ENCODE measurements at regions not wholly inside any gene's neighbourhood (a gene's known extent, or its start where the extent isn't known, plus 50 kb on each side); places are given as distances from the start of the nearest gene placed in this dataset.

- no peak overlapping the region for H3K27ac ChIP-seq
- in situ Hi-C loops (cut with HindIII; ENCODE audit: low pct_ligation_motif_present, low sequenced_read_pairs), result no loop called here
- TF ChIP-seq, protein P1, sequence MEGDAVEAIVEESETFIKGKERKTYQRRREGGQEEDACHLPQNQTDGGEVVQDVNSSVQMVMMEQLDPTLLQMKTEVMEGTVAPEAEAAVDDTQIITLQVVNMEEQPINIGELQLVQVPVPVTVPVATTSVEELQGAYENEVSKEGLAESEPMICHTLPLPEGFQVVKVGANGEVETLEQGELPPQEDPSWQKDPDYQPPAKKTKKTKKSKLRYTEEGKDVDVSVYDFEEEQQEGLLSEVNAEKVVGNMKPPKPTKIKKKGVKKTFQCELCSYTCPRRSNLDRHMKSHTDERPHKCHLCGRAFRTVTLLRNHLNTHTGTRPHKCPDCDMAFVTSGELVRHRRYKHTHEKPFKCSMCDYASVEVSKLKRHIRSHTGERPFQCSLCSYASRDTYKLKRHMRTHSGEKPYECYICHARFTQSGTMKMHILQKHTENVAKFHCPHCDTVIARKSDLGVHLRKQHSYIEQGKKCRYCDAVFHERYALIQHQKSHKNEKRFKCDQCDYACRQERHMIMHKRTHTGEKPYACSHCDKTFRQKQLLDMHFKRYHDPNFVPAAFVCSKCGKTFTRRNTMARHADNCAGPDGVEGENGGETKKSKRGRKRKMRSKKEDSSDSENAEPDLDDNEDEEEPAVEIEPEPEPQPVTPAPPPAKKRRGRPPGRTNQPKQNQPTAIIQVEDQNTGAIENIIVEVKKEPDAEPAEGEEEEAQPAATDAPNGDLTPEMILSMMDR (IDR thresholded peaks at IDR 0.05; ENCODE audit: low read depth, low read length, missing control alignments), result no peak
- no peaks in the 10 kb centered on the region for H3K36me3 ChIP-seq (replicated peaks)
- H3K4me3 ChIP-seq (ENCODE audit: low read depth, low read length), result no peak overlapping the region
- DNase-seq, result no peak
- no peaks in the 10 kb centered on the region for H3K27me3 ChIP-seq (replicated peaks)
These were observed 183.9 kb upstream of the ST6GAL2 start for GRCh38 chr2:107069890-107070289.

DNA sequence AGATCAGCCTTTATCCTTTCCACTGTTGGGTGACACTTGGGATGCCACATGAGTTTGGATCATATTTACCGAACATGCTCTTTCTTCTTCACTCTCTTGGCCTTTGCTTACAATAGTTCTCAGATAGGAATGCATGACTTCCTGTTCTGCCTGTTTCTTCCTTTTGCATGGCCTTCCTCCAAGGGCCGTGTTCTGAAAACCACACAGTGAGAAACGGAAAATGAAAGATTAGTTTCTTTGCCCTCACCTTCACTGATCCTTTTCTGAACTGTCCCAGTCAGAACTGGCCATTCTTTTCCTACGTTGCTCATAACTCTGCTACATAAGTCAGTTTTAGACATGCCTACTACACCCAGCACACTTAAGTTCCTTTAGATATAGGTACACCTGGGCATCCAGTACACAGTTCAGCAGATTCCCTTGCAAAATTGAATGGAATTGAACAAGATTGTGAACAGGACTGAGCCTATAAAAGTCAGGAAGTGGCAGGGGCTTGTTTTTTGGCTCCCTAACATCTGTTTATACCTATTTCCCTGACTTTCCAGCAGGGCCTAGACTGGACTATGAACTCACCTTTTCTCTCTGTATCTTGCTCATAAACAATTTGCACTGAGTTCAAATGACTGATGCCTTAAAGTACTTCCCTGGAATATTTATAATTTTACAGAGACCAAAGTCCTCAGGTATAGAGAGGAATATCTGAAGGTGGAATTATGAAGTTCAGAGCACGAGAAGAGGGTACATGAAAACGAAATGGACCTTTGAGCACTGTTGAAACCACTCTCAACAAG, 186.4 kb upstream of the ST6GAL2 start:
- Histone ChIP-seq H3K27me3 (replicated peaks) (no peaks in the 10 kb centered on the region), H3K36me3 (replicated peaks) (no peaks in the 10 kb centered on the region), H3K27ac (no peak overlapping the region), H3K4me3 (ENCODE audit: low read depth, low read length) (no peak overlapping the region)
- in situ Hi-C loops (cut with HindIII; ENCODE audit: low pct_ligation_motif_present, low sequenced_read_pairs), result no loop called here
- peak; percentile 33 for DNase-seq
- TF ChIP-seq, protein P1 (IDR thresholded peaks at IDR 0.05; ENCODE audit: low read depth, low read length, missing control alignments), result no peak

DNA sequence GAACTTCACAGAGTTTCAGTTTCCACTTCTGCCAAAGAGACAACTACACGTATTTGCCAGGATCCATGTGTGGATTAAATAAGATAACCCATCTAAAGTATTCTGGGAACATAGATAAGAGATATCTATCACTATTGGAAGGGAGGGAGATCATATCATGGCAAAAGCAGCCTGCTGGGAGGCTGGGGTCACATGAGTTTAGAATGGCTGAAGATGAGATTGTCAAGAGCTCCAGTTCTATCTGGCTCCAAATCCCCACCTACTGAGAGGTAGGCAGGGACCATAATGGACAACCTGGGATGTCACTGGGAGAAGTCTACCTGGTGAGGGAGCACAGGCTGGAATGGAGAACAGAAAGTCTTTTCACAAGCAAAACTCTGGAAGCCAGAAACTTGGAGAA, 192.6 kb upstream of the ST6GAL2 start:
- H3K4me3 ChIP-seq (ENCODE audit: low read depth, low read length), result no peak overlapping the region
- no peaks in the 10 kb centered on the region for H3K36me3 ChIP-seq (replicated peaks)
- no peak for DNase-seq
- no peak overlapping the region for H3K27ac ChIP-seq
- TF ChIP-seq, protein P1 (IDR thresholded peaks at IDR 0.05; ENCODE audit: low read depth, low read length, missing control alignments), result no peak
- in situ Hi-C loops (cut with HindIII; ENCODE audit: low pct_ligation_motif_present, low sequenced_read_pairs), result no loop called here
- H3K27me3 ChIP-seq (replicated peaks), result no peaks in the 10 kb centered on the region

DNA sequence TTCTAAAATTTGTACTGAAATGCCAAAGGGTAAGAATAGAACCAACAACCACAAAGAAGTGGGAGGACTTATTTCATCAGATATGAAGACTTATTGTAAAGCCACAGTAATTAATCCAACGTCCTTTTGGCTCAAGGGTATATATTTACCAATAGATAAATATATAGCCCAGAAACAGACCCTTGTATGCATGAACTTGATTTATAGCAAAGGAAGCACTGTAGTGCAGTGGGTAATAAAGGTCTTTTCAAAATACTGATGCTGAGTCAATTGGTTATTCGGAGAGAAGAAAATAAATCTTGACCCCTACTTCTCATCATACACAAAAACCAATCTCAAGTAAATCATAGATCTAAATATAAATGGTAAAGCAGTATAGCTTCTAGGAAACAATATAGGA, 200.5 kb upstream of the ST6GAL2 start:
- no peak overlapping the region for H3K4me3 ChIP-seq (ENCODE audit: low read depth, low read length)
- H3K36me3 ChIP-seq (replicated peaks), result no peaks in the 10 kb centered on the region
- DNase-seq, result no peak
- H3K27me3 ChIP-seq (replicated peaks), result no peaks in the 10 kb centered on the region
- in situ Hi-C loops (cut with HindIII; ENCODE audit: low pct_ligation_motif_present, low sequenced_read_pairs), result no loop called here
- TF ChIP-seq, protein P1 (IDR thresholded peaks at IDR 0.05; ENCODE audit: low read depth, low read length, missing control alignments), result no peak
- no peak overlapping the region for H3K27ac ChIP-seq

- no peaks in the 10 kb centered on the region for H3K27me3 ChIP-seq (replicated peaks)
- no peaks in the 10 kb centered on the region for H3K36me3 ChIP-seq (replicated peaks)
- TF ChIP-seq, protein P1 (IDR thresholded peaks at IDR 0.05; ENCODE audit: low read depth, low read length, missing control alignments), result no peak
- H3K4me3 ChIP-seq (ENCODE audit: low read depth, low read length), result no peak overlapping the region
- no peak overlapping the region for H3K27ac ChIP-seq
- in situ Hi-C loops (cut with HindIII; ENCODE audit: low pct_ligation_motif_present, low sequenced_read_pairs), result no loop called here
- no peak for DNase-seq
These were observed 202.2 kb upstream of the ST6GAL2 start for GRCh38 chr2:107088156-107088555.

Measured in brain microvascular endothelial cell (primary cell).